PC-3 (cell line): ENCODE measurements at regions not wholly inside any gene's neighbourhood (a gene's known extent, or its start where the extent isn't known, plus 50 kb on each side); places are given as distances from the start of the nearest gene placed in this dataset.
"Not testable (repeated sequence)": the region's sequence is repeated elsewhere in the genome, so short reads cannot be mapped to it uniquely, and the experiment has no call there.

Experiments used
- ATAC-seq: fragments of 200-7000 bp; cut with Tn5 transposase; 2 replicates; pipeline ENCODE4 v1.9.1; 2020; ENCODE audit warnings: mild to moderate bottlenecking, moderate library complexity
- BruUV-seq: library from RNA; stranded (reverse); fragments of 400-500 nt; replicated peaks from 2 replicates; lab custom pipeline; 2021; lab: Mats Ljungman, UMichigan
- CTCF ChIA-PET: fragments of 300-600 bp; sonication (Branson Sonifier 250); formaldehyde crosslinking; loops from one replicate; lab custom pipeline; 2022; ENCODE audit warnings: antibody characterized with exemption; lab: Charles Lee
- POLR2A ChIA-PET: fragments of 300-600 bp; sonication (Branson Sonifier 250); formaldehyde crosslinking; loops from one replicate; lab custom pipeline; 2022; ENCODE audit warnings: antibody characterized with exemption; ENCODE audit not compliant: unreplicated experiment; lab: Charles Lee
- DNase-seq: peaks from one replicate; pipeline ENCODE4 v3.0.0-alpha.2; 2015
- H2AFZ ChIP-seq: fragments of 300-600 bp; sonication (generic); 2 replicates; pipeline ENCODE4 v1.6.0; 2016; ENCODE audit warnings: antibody characterized with exemption, low read length
- H3F3A ChIP-seq: fragments of 300-600 bp; sonication (generic); one replicate; pipeline ENCODE4 v1.6.0; 2017; ENCODE audit warnings: antibody characterized with exemption, low read length, control low read depth, mild to moderate bottlenecking; ENCODE audit not compliant: unreplicated experiment
- H3K27ac ChIP-seq: fragments of 300-600 bp; sonication (generic); 2 replicates; pipeline ENCODE4 v1.5.1; 2016; ENCODE audit warnings: mild to moderate bottlenecking, low read length
- H3K27me3 ChIP-seq: fragments of 300-600 bp; sonication (generic); 2 replicates; pipeline ENCODE4 v1.6.1; 2016; ENCODE audit warnings: low read length, mixed read lengths
- H3K36me3 ChIP-seq: fragments of 300-600 bp; sonication (generic); 2 replicates; pipeline ENCODE4 v1.6.1; 2016; ENCODE audit warnings: low read depth, mixed run types, low read length, mixed read lengths
- H3K4me1 ChIP-seq: fragments of 300-600 bp; sonication (generic); 2 replicates; pipeline ENCODE4 v1.5.1; 2016; ENCODE audit warnings: low read length; ENCODE audit not compliant: insufficient read depth
- H3K4me2 ChIP-seq: fragments of 300-600 bp; sonication (generic); 2 replicates; pipeline ENCODE4 v1.6.0; 2016; ENCODE audit warnings: low read length
- H3K4me3 ChIP-seq: fragments of 300-600 bp; sonication (generic); 2 replicates; pipeline ENCODE4 v1.5.1; 2016; ENCODE audit warnings: mild to moderate bottlenecking, low read length, mixed read lengths
- H3K79me2 ChIP-seq: fragments of 300-600 bp; sonication (generic); 2 replicates; pipeline ENCODE4 v1.6.1; 2017; ENCODE audit warnings: low read length, mixed read lengths
- H3K9ac ChIP-seq: fragments of 300-600 bp; sonication (generic); 2 replicates; pipeline ENCODE4 v1.6.0; 2016; ENCODE audit warnings: mild to moderate bottlenecking, low read length
- H3K9me2 ChIP-seq: fragments of 300-600 bp; sonication (generic); replicated peaks from 2 replicates; pipeline ENCODE4 v1.6.1; 2016; ENCODE audit warnings: mixed run types, low read length, mixed read lengths
- H3K9me3 ChIP-seq: fragments of 300-600 bp; sonication (generic); 2 replicates; pipeline ENCODE4 v1.6.1; 2016; ENCODE audit warnings: low read length, mixed read lengths
- H4K20me1 ChIP-seq: fragments of 300-600 bp; sonication (generic); 2 replicates; pipeline ENCODE4 v1.6.1; 2016; ENCODE audit warnings: low read length, mixed read lengths
- EZH2 ChIP-seq: fragments of 300-600 bp; sonication (generic); IDR thresholded peaks from one replicate; pipeline ENCODE4 v1.6.1; 2017; ENCODE audit warnings: antibody characterized with exemption, mild to moderate bottlenecking, low read length; ENCODE audit not compliant: unreplicated experiment
- EZH2phosphoT487 ChIP-seq: fragments of 300-600 bp; sonication (generic); IDR thresholded peaks from 2 replicates; pipeline ENCODE4 v1.6.1; 2018; ENCODE audit warnings: mild to moderate bottlenecking, antibody characterized with exemption, low read length, borderline replicate concordance
- intact Hi-C: fragments of 100-400 bp; cut with micrococcal nuclease; formaldehyde crosslinking; loops from 2 replicates; pipeline ENCODE4 v1.9.0; 2023
- TF ChIP-seq, protein P1 (sequence below): fragments of 300-600 bp; sonication (generic); conservative IDR thresholded peaks from 2 replicates; pipeline ENCODE4 v1.5.1; 2017; ENCODE audit warnings: antibody characterized with exemption, low read depth, mild to moderate bottlenecking, low read length

DNA sequence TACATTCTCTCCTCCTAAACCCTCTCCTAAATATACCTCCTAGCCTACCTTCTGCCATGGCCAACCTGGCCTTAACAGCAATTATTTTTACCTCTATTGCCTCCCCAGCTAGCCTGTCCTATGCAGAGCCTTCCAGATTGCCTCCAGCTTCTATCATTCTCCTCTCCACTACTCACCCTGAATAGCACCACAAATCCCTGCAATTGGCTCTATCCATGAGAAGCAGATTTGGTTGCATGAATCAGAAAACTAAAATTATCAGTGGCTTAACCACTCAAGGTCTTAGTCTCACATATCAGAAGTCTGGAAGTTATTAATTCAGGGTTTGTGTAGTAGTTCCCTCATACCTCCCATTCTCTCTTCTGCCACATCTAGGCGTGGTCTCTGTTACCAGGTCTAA is 120.3 kb upstream of the CACUL1 start:
- H3K4me2 ChIP-seq, result no peak overlapping the region
- intact Hi-C loops, result no loop called here
- POLR2A ChIA-PET, result no interaction called here
- no peaks in the 10 kb centered on the region for H3K9me2 ChIP-seq
- no peaks in the 10 kb centered on the region for H3F3A ChIP-seq
- no peaks in the 10 kb centered on the region for H4K20me1 ChIP-seq
- H3K27me3 ChIP-seq, result no peaks in the 10 kb centered on the region
- no TSS peak for BruUV-seq
- H3K9ac ChIP-seq, result no peak overlapping the region
- no peak for TF ChIP-seq EZH2
- H3K4me1 ChIP-seq, result peaks cover 32% of the 10 kb centered on the region
- no peaks in the 10 kb centered on the region for H3K79me2 ChIP-seq
- CTCF ChIA-PET, result no interaction called here
- H2AFZ ChIP-seq, result no peak overlapping the region
- H3K9me3 ChIP-seq, result no peaks in the 10 kb centered on the region
- no peak overlapping the region for H3K27ac ChIP-seq
- H3K36me3 ChIP-seq, result no peaks in the 10 kb centered on the region
- DNase-seq (no peak), ATAC-seq (no peak)
- no peak overlapping the region for H3K4me3 ChIP-seq

DNA sequence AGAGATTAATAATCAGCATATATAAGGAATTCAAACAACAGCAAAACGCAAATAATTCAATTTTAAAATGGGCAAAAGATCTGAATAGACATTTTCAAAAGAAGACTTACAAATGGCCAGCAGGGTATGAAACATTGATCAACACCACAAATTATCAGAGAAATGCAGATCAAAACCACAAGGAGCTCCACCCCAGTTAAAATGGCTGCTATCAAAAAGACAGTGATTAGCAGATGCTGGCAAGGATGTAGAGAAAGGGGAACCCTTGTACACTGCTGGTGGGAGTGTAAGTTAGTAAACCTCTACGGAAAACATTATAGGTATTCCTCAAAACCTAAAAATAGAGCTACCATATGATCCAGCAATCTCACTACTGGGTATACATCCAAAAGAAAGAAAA is 128.0 kb upstream of the CACUL1 start:
- intact Hi-C loops, result no loop called here
- H3K9me2 ChIP-seq, result no peaks in the 10 kb centered on the region
- no peak for ATAC-seq
- no peak overlapping the region for H3K9ac ChIP-seq
- no peaks in the 10 kb centered on the region for H3K9me3 ChIP-seq
- H3K36me3 ChIP-seq, result no peaks in the 10 kb centered on the region
- no peaks in the 10 kb centered on the region for H4K20me1 ChIP-seq
- TF ChIP-seq EZH2phosphoT487, result no peak
- TF ChIP-seq, protein P1, sequence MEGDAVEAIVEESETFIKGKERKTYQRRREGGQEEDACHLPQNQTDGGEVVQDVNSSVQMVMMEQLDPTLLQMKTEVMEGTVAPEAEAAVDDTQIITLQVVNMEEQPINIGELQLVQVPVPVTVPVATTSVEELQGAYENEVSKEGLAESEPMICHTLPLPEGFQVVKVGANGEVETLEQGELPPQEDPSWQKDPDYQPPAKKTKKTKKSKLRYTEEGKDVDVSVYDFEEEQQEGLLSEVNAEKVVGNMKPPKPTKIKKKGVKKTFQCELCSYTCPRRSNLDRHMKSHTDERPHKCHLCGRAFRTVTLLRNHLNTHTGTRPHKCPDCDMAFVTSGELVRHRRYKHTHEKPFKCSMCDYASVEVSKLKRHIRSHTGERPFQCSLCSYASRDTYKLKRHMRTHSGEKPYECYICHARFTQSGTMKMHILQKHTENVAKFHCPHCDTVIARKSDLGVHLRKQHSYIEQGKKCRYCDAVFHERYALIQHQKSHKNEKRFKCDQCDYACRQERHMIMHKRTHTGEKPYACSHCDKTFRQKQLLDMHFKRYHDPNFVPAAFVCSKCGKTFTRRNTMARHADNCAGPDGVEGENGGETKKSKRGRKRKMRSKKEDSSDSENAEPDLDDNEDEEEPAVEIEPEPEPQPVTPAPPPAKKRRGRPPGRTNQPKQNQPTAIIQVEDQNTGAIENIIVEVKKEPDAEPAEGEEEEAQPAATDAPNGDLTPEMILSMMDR, result no peak
- TF ChIP-seq EZH2, result no peak
- no peak for DNase-seq
- H3K79me2 ChIP-seq, result no peaks in the 10 kb centered on the region
- no peak overlapping the region for H2AFZ ChIP-seq
- H3K4me3 ChIP-seq, result no peak overlapping the region
- H3K4me1 ChIP-seq, result no peaks in the 10 kb centered on the region
- no TSS peak for BruUV-seq
- no peaks in the 10 kb centered on the region for H3K27me3 ChIP-seq
- CTCF ChIA-PET, result no interaction called here
- no peak overlapping the region for H3K27ac ChIP-seq
- H3F3A ChIP-seq, result no peaks in the 10 kb centered on the region
- H3K4me2 ChIP-seq, result no peak overlapping the region
- POLR2A ChIA-PET, result no interaction called here

DNA sequence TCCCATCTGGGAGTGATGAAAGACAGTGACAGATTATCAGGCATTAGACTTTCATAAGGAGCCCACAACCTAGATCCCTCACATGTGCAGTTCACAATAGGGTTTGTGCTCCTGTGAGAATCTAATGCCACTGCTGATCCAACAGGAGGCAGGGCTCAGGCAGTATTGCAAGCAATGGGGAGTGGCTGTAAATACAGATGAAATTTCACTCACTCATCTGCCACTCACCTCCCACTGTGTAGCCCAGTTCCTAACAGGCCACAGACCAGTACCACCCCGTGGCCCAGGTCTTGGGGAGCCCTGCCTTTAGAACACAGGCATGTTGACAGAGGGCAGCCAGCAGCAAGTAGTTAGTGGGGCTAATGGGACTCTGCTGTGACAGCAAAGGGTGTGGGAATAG is 137.3 kb upstream of the NANOS1 start:
- intact Hi-C loops, result no loop called here
- Histone ChIP-seq H3K27ac (no peak overlapping the region), H3K4me3 (no peak overlapping the region), H3K79me2 (no peaks in the 10 kb centered on the region), H2AFZ (no peak overlapping the region), H3K4me2 (no peak overlapping the region), H3F3A (no peaks in the 10 kb centered on the region), H3K4me1 (no peaks in the 10 kb centered on the region), H3K9ac (no peak overlapping the region), H3K9me2 (no peaks in the 10 kb centered on the region), H3K27me3 (no peaks in the 10 kb centered on the region), H4K20me1 (no peaks in the 10 kb centered on the region), H3K36me3 (no peaks in the 10 kb centered on the region), H3K9me3 (no peaks in the 10 kb centered on the region)
- CTCF ChIA-PET, result no interaction called here
- TF ChIP-seq EZH2phosphoT487 (no peak), EZH2 (no peak)
- BruUV-seq, result no TSS peak
- no peak for DNase-seq
- POLR2A ChIA-PET, result no interaction called here
- no peak for ATAC-seq

DNA sequence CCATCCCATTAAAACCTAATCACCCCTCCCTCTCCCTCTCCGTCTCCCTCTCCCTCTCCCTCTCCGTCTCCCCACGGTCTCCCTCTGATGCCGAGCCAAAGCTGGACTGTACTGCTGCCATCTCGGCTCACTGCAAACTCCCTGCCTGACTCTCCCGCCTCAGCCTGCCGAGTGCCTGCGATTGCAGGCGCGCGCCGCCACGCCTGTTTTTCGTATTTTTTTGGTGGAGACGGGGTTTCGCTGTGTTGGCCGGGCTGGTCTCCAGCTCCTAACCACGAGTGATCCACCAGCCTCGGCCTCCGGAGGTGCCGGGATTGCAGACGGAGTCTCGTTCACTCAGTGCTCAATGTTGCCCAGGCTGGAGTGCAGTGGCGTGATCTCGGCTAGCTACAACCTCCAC is 134.6 kb upstream of the NANOS1 start:
- H3K4me2 ChIP-seq, H3K27me3 ChIP-seq, H3K27ac ChIP-seq, H3F3A ChIP-seq, DNase-seq, H3K9ac ChIP-seq, H3K4me3 ChIP-seq, ATAC-seq, H3K9me3 ChIP-seq, CTCF ChIA-PET, H3K9me2 ChIP-seq, H3K79me2 ChIP-seq, H3K36me3 ChIP-seq, POLR2A ChIA-PET, H4K20me1 ChIP-seq, intact Hi-C loops, BruUV-seq, H2AFZ ChIP-seq, H3K4me1 ChIP-seq: not testable (repeated sequence)
